Effector memory CD4-positive, alpha-beta T cell (primary cell): ENCODE measurements at regions not wholly inside any gene's neighbourhood (a gene's known extent, or its start where the extent isn't known, plus 50 kb on each side); places are given as distances from the start of the nearest gene placed in this dataset.

Experiments used
- DNase-seq, 3 donors: peaks; one replicate each; pipeline ENCODE4 v3.0.0-alpha.2; 2020
- H3K27ac ChIP-seq: 2 replicates; pipeline ENCODE4 v1.7.0; 2013; ENCODE audit warnings: mild to moderate bottlenecking, low read length, moderate library complexity; ENCODE audit not compliant: insufficient read depth, poor library complexity, severe bottlenecking
- H3K27me3 ChIP-seq: replicated peaks from 2 replicates; pipeline ENCODE4 v1.7.0; 2013; ENCODE audit warnings: mild to moderate bottlenecking, low read length; ENCODE audit not compliant: insufficient read depth, control insufficient read depth, poor library complexity, severe bottlenecking
- H3K36me3 ChIP-seq: 2 replicates; pipeline ENCODE4 v1.7.0; 2013; ENCODE audit warnings: mild to moderate bottlenecking, low read length, moderate library complexity; ENCODE audit not compliant: control insufficient read depth, insufficient read depth
- H3K4me1 ChIP-seq: 2 replicates; pipeline ENCODE4 v1.7.0; 2013; ENCODE audit warnings: low read length, mild to moderate bottlenecking; ENCODE audit not compliant: control insufficient read depth, insufficient read depth, poor library complexity, severe bottlenecking
- H3K4me3 ChIP-seq: 2 replicates; pipeline ENCODE4 v1.7.0; 2013; ENCODE audit warnings: low read length, low read depth, mild to moderate bottlenecking; ENCODE audit not compliant: insufficient read depth, poor library complexity, severe bottlenecking
- H3K9me3 ChIP-seq: 2 replicates; pipeline ENCODE4 v1.7.0; 2013; ENCODE audit warnings: mild to moderate bottlenecking, low read length, moderate library complexity; ENCODE audit not compliant: control insufficient read depth

- Histone ChIP-seq H3K27ac (no peak overlapping the region), H3K36me3 (no peaks in the 10 kb centered on the region), H3K4me1 (no peaks in the 10 kb centered on the region), H3K27me3 (no peaks in the 10 kb centered on the region), H3K9me3 (no peaks in the 10 kb centered on the region), H3K4me3 (no peak overlapping the region)
- no peak for DNase-seq
Observed at GRCh38 chr18:8556424-8556823, 52.8 kb upstream of the RAB12 start.
